Activated CD8-positive, alpha-beta T cell treated with anti-CD3 and anti-CD28 coated beads for 36 hours (primary cell): ENCODE measurements at regions not wholly inside any gene's neighbourhood (a gene's known extent, or its start where the extent isn't known, plus 50 kb on each side); places are given as distances from the start of the nearest gene placed in this dataset.

ENCODE experiments used
- ATAC-seq: fragments of 200-7000 bp; cut with Tn5 transposase; one replicate; pipeline ENCODE4 v1.10.0; 2021; ENCODE audit warnings: mild to moderate bottlenecking, moderate library complexity
- CTCF ChIA-PET: fragments of 350-600 bp; sonication (Branson Sonifier 250); formaldehyde crosslinking; loops from one replicate; lab custom pipeline; 2021; ENCODE audit warnings: antibody characterized with exemption; lab: Charles Lee
- POLR2A ChIA-PET: fragments of 350-600 bp; sonication (Branson Sonifier 250); formaldehyde crosslinking; loops from one replicate; lab custom pipeline; 2021; ENCODE audit warnings: antibody characterized with exemption; lab: Charles Lee
- DNase-seq: peaks from one replicate; pipeline ENCODE4 v3.0.0-alpha.2; 2020
- H3K27ac Mint-ChIP-seq: one replicate; pipeline ENCODE4 v1.8.0; 2021; ENCODE audit warnings: mild to moderate bottlenecking, mixed read lengths
- H3K27me3 Mint-ChIP-seq: one replicate; pipeline ENCODE4 v1.8.0; 2021; ENCODE audit warnings: mixed read lengths
- H3K36me3 Mint-ChIP-seq: one replicate; pipeline ENCODE4 v1.8.0; 2021; ENCODE audit warnings: low read depth, mixed read lengths
- H3K4me1 Mint-ChIP-seq: one replicate; pipeline ENCODE4 v1.8.0; 2021; ENCODE audit warnings: low read depth, mixed read lengths
- H3K4me3 Mint-ChIP-seq: one replicate; pipeline ENCODE4 v1.8.0; 2021; ENCODE audit warnings: mild to moderate bottlenecking, moderate library complexity, mixed read lengths
- H3K9me3 Mint-ChIP-seq: one replicate; pipeline ENCODE4 v1.8.0; 2021; ENCODE audit warnings: mixed read lengths
- intact Hi-C: fragments of 100-400 bp; cut with micrococcal nuclease; formaldehyde crosslinking; loops from one replicate; pipeline ENCODE4 v1.10.0; 2022
- TF ChIP-seq, protein P1 (sequence below): fragments of 200-600 bp; IDR thresholded peaks from one replicate; pipeline ENCODE4 v1.8.0; 2022; ENCODE audit warnings: antibody characterized with exemption, mild to moderate bottlenecking

GRCh38 chr16:65937455-65937854, 429.0 kb upstream of the CDH5 start:
- no peak for DNase-seq
- CTCF ChIA-PET = no interaction called here
- no peak for ATAC-seq

DNA sequence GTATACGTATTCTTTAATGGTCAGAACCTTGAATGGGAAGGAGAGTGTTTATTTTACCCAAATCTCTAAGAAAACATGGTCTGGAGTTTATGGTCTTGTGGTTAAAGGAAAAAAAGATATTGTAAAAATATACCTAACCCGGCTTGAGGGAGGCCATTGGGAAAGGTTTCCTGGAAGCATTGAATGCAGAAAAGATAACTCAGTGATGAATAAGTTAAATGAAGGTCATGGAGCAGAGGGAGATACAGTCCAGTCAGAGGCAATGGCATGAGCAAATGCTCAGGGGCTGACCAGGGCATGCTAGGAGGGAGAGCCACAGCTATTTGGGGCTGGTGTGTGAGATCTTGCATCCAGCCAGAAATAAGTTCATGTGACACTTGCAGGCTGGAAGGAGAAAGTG, 430.4 kb upstream of the CDH5 start:
- DNase-seq (no peak), ATAC-seq (no peak)
- TF ChIP-seq, protein P1, sequence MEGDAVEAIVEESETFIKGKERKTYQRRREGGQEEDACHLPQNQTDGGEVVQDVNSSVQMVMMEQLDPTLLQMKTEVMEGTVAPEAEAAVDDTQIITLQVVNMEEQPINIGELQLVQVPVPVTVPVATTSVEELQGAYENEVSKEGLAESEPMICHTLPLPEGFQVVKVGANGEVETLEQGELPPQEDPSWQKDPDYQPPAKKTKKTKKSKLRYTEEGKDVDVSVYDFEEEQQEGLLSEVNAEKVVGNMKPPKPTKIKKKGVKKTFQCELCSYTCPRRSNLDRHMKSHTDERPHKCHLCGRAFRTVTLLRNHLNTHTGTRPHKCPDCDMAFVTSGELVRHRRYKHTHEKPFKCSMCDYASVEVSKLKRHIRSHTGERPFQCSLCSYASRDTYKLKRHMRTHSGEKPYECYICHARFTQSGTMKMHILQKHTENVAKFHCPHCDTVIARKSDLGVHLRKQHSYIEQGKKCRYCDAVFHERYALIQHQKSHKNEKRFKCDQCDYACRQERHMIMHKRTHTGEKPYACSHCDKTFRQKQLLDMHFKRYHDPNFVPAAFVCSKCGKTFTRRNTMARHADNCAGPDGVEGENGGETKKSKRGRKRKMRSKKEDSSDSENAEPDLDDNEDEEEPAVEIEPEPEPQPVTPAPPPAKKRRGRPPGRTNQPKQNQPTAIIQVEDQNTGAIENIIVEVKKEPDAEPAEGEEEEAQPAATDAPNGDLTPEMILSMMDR = no peak
- intact Hi-C loops = no loop called here
- ChIA-PET CTCF (no interaction called here), POLR2A (no interaction called here)
- Mint-ChIP-seq H3K27me3 (peaks cover 3% of the 10 kb centered on the region), H3K9me3 (peaks cover 2% of the 10 kb centered on the region), H3K36me3 (no peaks in the 10 kb centered on the region), H3K4me3 (no peak overlapping the region), H3K4me1 (no peaks in the 10 kb centered on the region), H3K27ac (no peak overlapping the region)

More at GRCh38 chr16:65937455-65937854, 429.0 kb upstream of the CDH5 start:
- H3K4me3 Mint-ChIP-seq = no peak overlapping the region
- TF ChIP-seq, protein P1 = no peak
- peaks cover 3% of the 10 kb centered on the region for H3K27me3 Mint-ChIP-seq
- H3K9me3 Mint-ChIP-seq = peaks cover 2% of the 10 kb centered on the region
- POLR2A ChIA-PET = no interaction called here
- H3K36me3 Mint-ChIP-seq = no peaks in the 10 kb centered on the region
- intact Hi-C loops = no loop called here
- H3K4me1 Mint-ChIP-seq = no peaks in the 10 kb centered on the region
- H3K27ac Mint-ChIP-seq = no peak overlapping the region

- DNase-seq (no peak), ATAC-seq (no peak)
- H3K36me3 Mint-ChIP-seq = no peaks in the 10 kb centered on the region
- H3K4me3 Mint-ChIP-seq = no peak overlapping the region
- intact Hi-C loops = no loop called here
- peaks cover 6% of the 10 kb centered on the region for H3K9me3 Mint-ChIP-seq
- POLR2A ChIA-PET = interaction anchor here (0.6 kb wide), 1 partner anchor 337 kb away, joined by 3 read pairs; no protein-coding TSS in a partner anchor
- CTCF ChIA-PET = no interaction called here
- no peak overlapping the region for H3K27ac Mint-ChIP-seq
- TF ChIP-seq, protein P1 = no peak
- H3K27me3 Mint-ChIP-seq = peaks cover 3% of the 10 kb centered on the region
- H3K4me1 Mint-ChIP-seq = no peaks in the 10 kb centered on the region
Measured at GRCh38 chr16:65934443-65934842, 432.0 kb upstream of the CDH5 start.

GRCh38 chr16:65933703-65934102, 432.8 kb upstream of the CDH5 start:
- no peaks in the 10 kb centered on the region for H3K36me3 Mint-ChIP-seq
- DNase-seq = no peak
- H3K27ac Mint-ChIP-seq = no peak overlapping the region
- intact Hi-C loops = no loop called here
- POLR2A ChIA-PET = interaction anchor here (0.6 kb wide), 1 partner anchor 338 kb away, joined by 3 read pairs; no protein-coding TSS in a partner anchor
- CTCF ChIA-PET = no interaction called here
- no peaks in the 10 kb centered on the region for H3K4me1 Mint-ChIP-seq
- peaks cover 3% of the 10 kb centered on the region for H3K27me3 Mint-ChIP-seq
- TF ChIP-seq, protein P1 = no peak
- H3K9me3 Mint-ChIP-seq = peaks cover 5% of the 10 kb centered on the region
- no peak overlapping the region for H3K4me3 Mint-ChIP-seq
- ATAC-seq = no peak

DNA sequence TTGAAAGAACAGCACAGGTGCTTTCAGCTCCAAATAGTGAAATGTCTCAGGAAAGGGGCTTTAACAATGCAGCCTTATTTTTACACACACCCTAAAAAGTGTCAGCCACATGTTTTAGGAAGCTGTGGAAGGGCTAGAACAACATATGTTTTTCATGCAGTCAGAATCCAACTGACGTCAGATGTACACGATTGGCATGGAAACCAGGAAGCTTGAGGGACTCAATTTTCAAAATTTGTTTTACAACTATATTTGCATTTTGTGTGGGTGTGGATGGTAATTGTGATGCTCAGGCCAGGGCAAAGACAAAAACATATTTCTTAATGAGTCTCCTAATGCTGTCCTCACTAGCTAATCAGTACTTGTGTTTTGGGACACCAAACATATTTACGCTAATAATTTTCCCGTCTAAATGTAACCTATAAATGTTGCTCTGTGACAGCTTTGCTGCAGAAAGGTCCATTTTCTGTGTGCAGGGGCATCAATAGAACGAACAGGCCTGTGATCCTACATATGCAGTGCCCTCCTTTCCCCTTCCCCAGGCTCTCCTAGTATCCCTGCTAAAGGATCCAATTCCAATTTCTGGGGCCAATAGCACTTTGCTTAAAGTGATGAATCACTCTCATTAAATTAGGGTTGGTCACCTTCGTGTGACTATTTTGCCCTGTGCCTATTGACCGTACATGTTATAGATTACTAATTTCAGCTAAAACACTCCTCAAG, 434.0 kb upstream of the CDH5 start:
- Mint-ChIP-seq H3K9me3 (peaks cover 5% of the 10 kb centered on the region), H3K4me1 (no peaks in the 10 kb centered on the region), H3K36me3 (no peaks in the 10 kb centered on the region), H3K4me3 (no peak overlapping the region), H3K27ac (no peak overlapping the region), H3K27me3 (no peaks in the 10 kb centered on the region)
- DNase-seq (no peak), ATAC-seq (no peak)
- ChIA-PET POLR2A (no interaction called here), CTCF (no interaction called here)
- TF ChIP-seq, protein P1 = no peak
- intact Hi-C loops = no loop called here
